Stomach smooth muscle (tissue), 2 donors: ENCODE measurements at regions not wholly inside any gene's neighbourhood (a gene's known extent, or its start where the extent isn't known, plus 50 kb on each side); places are given as distances from the start of the nearest gene placed in this dataset.

ENCODE experiments used
- H3K27ac ChIP-seq: one replicate; pipeline ENCODE4 v1.7.0; 2013; ENCODE audit warnings: mild to moderate bottlenecking, low read length, inconsistent platforms
- H3K27me3 ChIP-seq, 2 donors: one replicate each; pipeline ENCODE4 v1.7.0; 2013; ENCODE audit warnings: low read length in 2 of 2; ENCODE audit not compliant: insufficient read depth in 2 of 2, control insufficient read depth in 1 of 2
- H3K36me3 ChIP-seq, 2 donors: one replicate each; pipeline ENCODE4 v1.7.0; 2013; ENCODE audit warnings: low read length in 2 of 2; ENCODE audit not compliant: control insufficient read depth in 2 of 2, insufficient read depth in 2 of 2
- H3K4me1 ChIP-seq: one replicate; pipeline ENCODE4 v1.7.0; 2013; ENCODE audit warnings: low read length; ENCODE audit not compliant: control insufficient read depth, insufficient read depth
- H3K4me3 ChIP-seq, 2 donors: one replicate each; pipeline ENCODE4 v1.7.0; 2013; ENCODE audit warnings: low read length in 2 of 2
- H3K9ac ChIP-seq, 2 donors: one replicate each; pipeline ENCODE4 v1.7.0; 2013; ENCODE audit warnings: low read length in 2 of 2, mild to moderate bottlenecking in 1 of 2
- H3K9me3 ChIP-seq, 2 donors: one replicate each; pipeline ENCODE4 v1.7.0; 2013; ENCODE audit warnings: low read length in 2 of 2; ENCODE audit not compliant: control insufficient read depth in 2 of 2
- donor health status: healthy.
- donor health status: Pancreatic carcinoma.

GRCh38 chr13:68850160-68850559 is 1257.5 kb upstream of the ATXN8OS start:
- H3K27me3 ChIP-seq = no peaks in the 10 kb centered on the region
- no peak overlapping the region for H3K27ac ChIP-seq
- no peaks in the 10 kb centered on the region for H3K36me3 ChIP-seq
- no peak overlapping the region for H3K9ac ChIP-seq
- no peaks in the 10 kb centered on the region for H3K9me3 ChIP-seq
- no peaks in the 10 kb centered on the region for H3K4me1 ChIP-seq
- no peak overlapping the region for H3K4me3 ChIP-seq

DNA sequence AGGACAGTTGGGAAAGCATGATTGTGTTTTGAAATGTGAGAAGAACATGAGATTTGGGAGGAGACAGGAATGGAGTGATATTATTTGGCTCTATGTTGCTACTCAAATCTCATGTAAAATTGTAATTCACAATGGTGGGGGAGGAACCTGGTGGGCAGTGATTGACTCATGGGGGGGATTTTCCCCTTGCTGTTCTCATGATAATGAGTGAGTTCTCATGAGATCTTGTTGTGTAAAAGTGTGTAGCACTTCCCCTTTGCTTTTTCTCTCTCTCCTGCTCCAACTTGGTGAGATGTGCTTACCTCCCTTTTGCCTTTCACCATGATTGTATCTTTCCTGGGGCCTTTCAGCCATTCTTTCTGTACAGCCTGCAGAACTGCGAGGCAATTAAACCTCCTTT is 1261.0 kb upstream of the ATXN8OS start:
- Histone ChIP-seq H3K27ac (no peak overlapping the region), H3K4me3 (no peak overlapping the region)

GRCh38 chr13:68834375-68834774 is 1273.3 kb upstream of the ATXN8OS start:
- Histone ChIP-seq H3K27ac (no peak overlapping the region), H3K9me3 (no peaks in the 10 kb centered on the region), H3K27me3 (no peaks in the 10 kb centered on the region), H3K36me3 (no peaks in the 10 kb centered on the region), H3K4me3 (no peak overlapping the region), H3K4me1 (no peaks in the 10 kb centered on the region), H3K9ac (no peak overlapping the region)

More for the DNA sequence above, 1261.0 kb upstream of the ATXN8OS start:
- Histone ChIP-seq H3K36me3 (no peaks in the 10 kb centered on the region), H3K9me3 (no peaks in the 10 kb centered on the region), H3K4me1 (no peaks in the 10 kb centered on the region), H3K27me3 (no peaks in the 10 kb centered on the region), H3K9ac (no peak overlapping the region)

DNA sequence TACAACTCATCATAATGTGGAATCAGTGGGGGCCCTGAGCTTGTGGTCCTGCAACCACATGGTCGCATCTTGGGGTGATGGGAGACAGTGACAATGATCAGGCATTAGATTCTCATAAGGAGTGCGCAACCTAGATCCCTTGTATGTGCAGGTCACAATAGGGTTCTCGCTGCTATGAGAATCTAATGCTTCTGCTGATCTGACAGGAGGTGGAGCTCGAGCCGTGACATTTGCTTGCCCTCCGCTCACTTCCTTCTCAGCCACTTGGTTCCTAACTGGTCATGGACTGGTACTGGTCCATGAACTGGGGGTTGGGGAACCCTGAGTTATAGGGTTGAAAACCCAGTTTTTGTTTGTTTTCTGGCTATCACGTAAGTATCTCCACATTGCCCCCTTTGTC is 1290.9 kb upstream of the ATXN8OS start:
- Histone ChIP-seq H3K4me3 (no peak overlapping the region), H3K4me1 (no peaks in the 10 kb centered on the region), H3K9ac (no peak overlapping the region), H3K27me3 (no peaks in the 10 kb centered on the region), H3K9me3 (no peaks in the 10 kb centered on the region), H3K27ac (no peak overlapping the region), H3K36me3 (no peaks in the 10 kb centered on the region)

DNA sequence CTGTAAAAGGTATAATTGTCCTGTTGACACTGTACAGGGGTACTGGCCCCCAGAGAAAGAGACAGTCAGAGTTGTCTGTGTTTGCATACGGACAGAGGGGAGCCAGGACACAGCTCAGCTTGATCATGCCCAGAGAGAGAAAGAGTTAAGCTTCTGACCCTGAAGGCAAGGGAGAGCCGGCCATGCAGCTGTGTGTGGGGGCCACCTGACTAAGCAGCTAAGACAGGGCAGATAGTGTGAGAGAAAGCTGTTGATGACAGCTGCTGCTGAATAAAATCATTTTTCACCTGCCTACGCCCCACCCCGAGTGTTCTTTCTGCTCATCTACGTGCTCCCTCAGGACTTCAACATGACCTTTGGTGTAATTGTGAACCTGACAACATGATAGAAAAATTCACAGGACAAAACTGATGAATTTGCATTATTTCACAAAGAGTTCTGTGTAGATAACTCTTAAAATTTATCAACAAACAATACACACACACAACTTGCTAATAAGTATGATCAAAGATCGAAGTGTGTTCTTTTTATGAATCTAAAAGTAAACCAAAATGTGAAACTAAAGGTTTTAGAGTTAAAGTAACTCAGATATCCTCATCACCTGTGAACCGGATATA is 1294.3 kb upstream of the ATXN8OS start:
- no peak overlapping the region for H3K27ac ChIP-seq
- H3K36me3 ChIP-seq = no peaks in the 10 kb centered on the region
- no peaks in the 10 kb centered on the region for H3K9me3 ChIP-seq
- no peak overlapping the region for H3K4me3 ChIP-seq
- no peaks in the 10 kb centered on the region for H3K27me3 ChIP-seq
- no peak overlapping the region for H3K9ac ChIP-seq
- H3K4me1 ChIP-seq = no peaks in the 10 kb centered on the region

DNA sequence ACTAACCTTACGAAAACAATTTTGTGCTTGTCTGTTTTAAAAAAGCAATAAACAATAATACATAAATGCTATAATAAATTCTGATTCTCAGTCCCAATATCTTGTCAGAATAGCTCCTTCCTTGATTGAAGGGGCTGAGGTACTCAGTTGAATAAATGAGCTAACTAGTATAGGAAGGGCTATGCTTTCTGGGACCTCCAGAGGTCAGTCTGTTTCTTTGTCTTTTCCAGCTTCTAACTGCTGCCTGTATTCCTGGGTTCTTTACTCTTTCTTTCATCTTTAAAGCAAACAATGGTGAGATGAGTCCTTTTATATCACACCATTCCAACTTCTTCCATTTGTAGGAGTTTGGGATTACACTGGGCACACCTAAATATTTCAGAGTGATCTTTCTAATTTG is 1297.0 kb upstream of the ATXN8OS start:
- Histone ChIP-seq H3K36me3 (no peaks in the 10 kb centered on the region), H3K27me3 (no peaks in the 10 kb centered on the region), H3K4me1 (no peaks in the 10 kb centered on the region), H3K9me3 (no peaks in the 10 kb centered on the region), H3K4me3 (no peak overlapping the region), H3K27ac (no peak overlapping the region), H3K9ac (no peak overlapping the region)

DNA sequence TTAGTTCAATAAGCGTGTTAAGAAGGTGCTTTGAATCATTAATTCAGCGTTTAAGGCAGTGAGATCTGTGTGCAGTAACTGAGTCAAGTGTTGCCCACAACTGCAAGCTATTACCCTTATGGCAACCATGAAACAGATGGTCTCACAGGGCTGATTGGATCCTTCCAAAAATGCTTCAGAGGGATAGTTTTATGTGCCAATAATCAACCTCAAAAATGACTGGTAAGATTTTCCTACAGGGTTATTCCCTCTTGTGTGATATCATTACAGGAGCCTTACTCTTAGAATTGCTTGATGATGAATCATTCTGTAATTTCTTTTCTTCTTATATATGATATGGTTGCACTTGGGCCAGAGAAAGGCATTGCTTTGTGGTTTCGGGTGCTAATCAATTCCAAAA is 1299.2 kb upstream of the ATXN8OS start:
- no peaks in the 10 kb centered on the region for H3K9me3 ChIP-seq
- H3K4me3 ChIP-seq = no peak overlapping the region
- H3K27ac ChIP-seq = no peak overlapping the region
- H3K4me1 ChIP-seq = no peaks in the 10 kb centered on the region
- no peaks in the 10 kb centered on the region for H3K36me3 ChIP-seq
- H3K27me3 ChIP-seq = no peaks in the 10 kb centered on the region
- no peak overlapping the region for H3K9ac ChIP-seq

- no peaks in the 10 kb centered on the region for H3K4me1 ChIP-seq
These were observed 1301.5 kb upstream of the ATXN8OS start for GRCh38 chr13:68806125-68806524.

DNA sequence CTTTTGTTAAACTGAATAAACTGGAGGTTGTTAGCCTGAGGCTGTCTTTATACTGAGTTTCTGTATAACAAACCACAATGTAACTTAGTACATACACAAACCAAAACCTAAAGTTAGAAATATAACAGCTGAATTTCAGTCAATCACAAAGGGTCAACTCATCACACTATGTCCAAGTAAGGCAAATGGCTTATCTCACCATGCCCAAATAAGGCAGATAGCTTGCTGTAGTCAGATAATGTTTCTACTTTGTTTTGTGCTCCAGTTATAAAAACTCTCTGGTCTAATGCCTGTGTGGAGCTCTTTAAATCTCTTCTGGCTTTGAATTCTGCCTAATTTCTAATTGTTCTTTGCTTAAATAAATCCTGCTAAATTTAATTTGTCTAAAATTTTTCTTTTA is 1323.4 kb upstream of the ATXN8OS start:
- Histone ChIP-seq H3K4me1 (no peaks in the 10 kb centered on the region), H3K36me3 (no peaks in the 10 kb centered on the region), H3K4me3 (no peak overlapping the region), H3K9ac (no peak overlapping the region), H3K9me3 (no peaks in the 10 kb centered on the region), H3K27me3 (no peaks in the 10 kb centered on the region), H3K27ac (no peak overlapping the region)

More at GRCh38 chr13:68806125-68806524, 1301.5 kb upstream of the ATXN8OS start:
- H3K9me3 ChIP-seq = no peaks in the 10 kb centered on the region
- H3K36me3 ChIP-seq = no peaks in the 10 kb centered on the region
- H3K27ac ChIP-seq = no peak overlapping the region
- H3K9ac ChIP-seq = no peak overlapping the region
- H3K27me3 ChIP-seq = no peaks in the 10 kb centered on the region
- H3K4me3 ChIP-seq = no peak overlapping the region

GRCh38 chr13:68759617-68760016 is 1348.0 kb upstream of the ATXN8OS start:
- H3K9ac ChIP-seq = no peak overlapping the region
- H3K27me3 ChIP-seq = no peaks in the 10 kb centered on the region
- no peaks in the 10 kb centered on the region for H3K9me3 ChIP-seq
- H3K27ac ChIP-seq = no peak overlapping the region
- H3K4me1 ChIP-seq = no peaks in the 10 kb centered on the region
- H3K4me3 ChIP-seq = no peak overlapping the region
- H3K36me3 ChIP-seq = no peaks in the 10 kb centered on the region

- H3K27me3 ChIP-seq = no peaks in the 10 kb centered on the region
- H3K27ac ChIP-seq = no peak overlapping the region
- H3K4me3 ChIP-seq = no peak overlapping the region
- H3K9me3 ChIP-seq = no peaks in the 10 kb centered on the region
- no peak overlapping the region for H3K9ac ChIP-seq
- H3K36me3 ChIP-seq = no peaks in the 10 kb centered on the region
- no peaks in the 10 kb centered on the region for H3K4me1 ChIP-seq
These were observed 1357.8 kb upstream of the ATXN8OS start for GRCh38 chr13:68749796-68750195.
